WERI-Rb-1 (cell line): ENCODE measurements at regions not wholly inside any gene's neighbourhood (a gene's known extent, or its start where the extent isn't known, plus 50 kb on each side); places are given as distances from the start of the nearest gene placed in this dataset.

Experiments used
- DNase-seq: peaks from one replicate; pipeline ENCODE4 v3.0.0-alpha.2; 2020
- H3K27ac ChIP-seq: fragments of 250-450 bp; sonication (Bioruptor Pico); 2 replicates; pipeline ENCODE4 v1.5.1; 2020; ENCODE audit warnings: mild to moderate bottlenecking, moderate library complexity
- H3K27me3 ChIP-seq: fragments of 250-450 bp; sonication (Bioruptor Pico); 2 replicates; pipeline ENCODE4 v1.5.1; 2021; ENCODE audit warnings: mild to moderate bottlenecking, low read depth, moderate library complexity; ENCODE audit not compliant: insufficient read depth, severe bottlenecking
- H3K36me3 ChIP-seq: fragments of 250-450 bp; sonication (Bioruptor Pico); 2 replicates; pipeline ENCODE4 v1.5.1; 2020; ENCODE audit warnings: mild to moderate bottlenecking, moderate library complexity
- H3K4me3 ChIP-seq: 2 replicates; pipeline ENCODE4 v1.5.1; 2011; ENCODE audit warnings: low read depth, mild to moderate bottlenecking, control low read depth, low read length
- H3K9me3 ChIP-seq: fragments of 250-450 bp; sonication (Bioruptor Pico); 2 replicates; pipeline ENCODE4 v1.5.1; 2021; ENCODE audit warnings: mild to moderate bottlenecking, moderate library complexity; ENCODE audit not compliant: severe bottlenecking
- TF ChIP-seq, protein P1 (sequence below): IDR thresholded peaks from 2 replicates; pipeline ENCODE4 v1.5.1; 2011; ENCODE audit warnings: low read depth, mild to moderate bottlenecking, control low read depth, inconsistent platforms, low read length

DNA sequence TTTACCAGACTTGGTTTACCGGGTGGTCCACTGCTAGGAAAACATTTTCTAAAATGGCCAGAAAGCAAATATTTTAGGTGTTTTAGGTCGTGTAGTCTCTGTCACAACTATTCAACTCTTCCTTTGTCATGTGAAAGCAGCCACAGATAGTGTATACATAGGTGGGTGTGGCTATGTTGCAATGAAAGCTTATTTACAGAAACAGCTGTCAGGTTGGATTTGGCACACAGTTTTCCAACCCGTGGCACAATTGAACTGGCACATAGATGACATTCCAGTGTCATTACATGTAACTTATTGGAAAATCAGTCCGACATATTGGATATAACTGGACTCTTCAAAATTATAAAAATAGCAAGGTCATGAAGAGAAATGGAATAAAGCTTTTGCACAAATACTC, 68.9 kb upstream of the KCNQ5 start:
- TF ChIP-seq, protein P1, sequence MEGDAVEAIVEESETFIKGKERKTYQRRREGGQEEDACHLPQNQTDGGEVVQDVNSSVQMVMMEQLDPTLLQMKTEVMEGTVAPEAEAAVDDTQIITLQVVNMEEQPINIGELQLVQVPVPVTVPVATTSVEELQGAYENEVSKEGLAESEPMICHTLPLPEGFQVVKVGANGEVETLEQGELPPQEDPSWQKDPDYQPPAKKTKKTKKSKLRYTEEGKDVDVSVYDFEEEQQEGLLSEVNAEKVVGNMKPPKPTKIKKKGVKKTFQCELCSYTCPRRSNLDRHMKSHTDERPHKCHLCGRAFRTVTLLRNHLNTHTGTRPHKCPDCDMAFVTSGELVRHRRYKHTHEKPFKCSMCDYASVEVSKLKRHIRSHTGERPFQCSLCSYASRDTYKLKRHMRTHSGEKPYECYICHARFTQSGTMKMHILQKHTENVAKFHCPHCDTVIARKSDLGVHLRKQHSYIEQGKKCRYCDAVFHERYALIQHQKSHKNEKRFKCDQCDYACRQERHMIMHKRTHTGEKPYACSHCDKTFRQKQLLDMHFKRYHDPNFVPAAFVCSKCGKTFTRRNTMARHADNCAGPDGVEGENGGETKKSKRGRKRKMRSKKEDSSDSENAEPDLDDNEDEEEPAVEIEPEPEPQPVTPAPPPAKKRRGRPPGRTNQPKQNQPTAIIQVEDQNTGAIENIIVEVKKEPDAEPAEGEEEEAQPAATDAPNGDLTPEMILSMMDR: no peak
- H3K27ac ChIP-seq: no peak overlapping the region
- H3K4me3 ChIP-seq: no peak overlapping the region
- no peaks in the 10 kb centered on the region for H3K27me3 ChIP-seq
- no peaks in the 10 kb centered on the region for H3K36me3 ChIP-seq
- no peak for DNase-seq
- H3K9me3 ChIP-seq: no peaks in the 10 kb centered on the region

DNA sequence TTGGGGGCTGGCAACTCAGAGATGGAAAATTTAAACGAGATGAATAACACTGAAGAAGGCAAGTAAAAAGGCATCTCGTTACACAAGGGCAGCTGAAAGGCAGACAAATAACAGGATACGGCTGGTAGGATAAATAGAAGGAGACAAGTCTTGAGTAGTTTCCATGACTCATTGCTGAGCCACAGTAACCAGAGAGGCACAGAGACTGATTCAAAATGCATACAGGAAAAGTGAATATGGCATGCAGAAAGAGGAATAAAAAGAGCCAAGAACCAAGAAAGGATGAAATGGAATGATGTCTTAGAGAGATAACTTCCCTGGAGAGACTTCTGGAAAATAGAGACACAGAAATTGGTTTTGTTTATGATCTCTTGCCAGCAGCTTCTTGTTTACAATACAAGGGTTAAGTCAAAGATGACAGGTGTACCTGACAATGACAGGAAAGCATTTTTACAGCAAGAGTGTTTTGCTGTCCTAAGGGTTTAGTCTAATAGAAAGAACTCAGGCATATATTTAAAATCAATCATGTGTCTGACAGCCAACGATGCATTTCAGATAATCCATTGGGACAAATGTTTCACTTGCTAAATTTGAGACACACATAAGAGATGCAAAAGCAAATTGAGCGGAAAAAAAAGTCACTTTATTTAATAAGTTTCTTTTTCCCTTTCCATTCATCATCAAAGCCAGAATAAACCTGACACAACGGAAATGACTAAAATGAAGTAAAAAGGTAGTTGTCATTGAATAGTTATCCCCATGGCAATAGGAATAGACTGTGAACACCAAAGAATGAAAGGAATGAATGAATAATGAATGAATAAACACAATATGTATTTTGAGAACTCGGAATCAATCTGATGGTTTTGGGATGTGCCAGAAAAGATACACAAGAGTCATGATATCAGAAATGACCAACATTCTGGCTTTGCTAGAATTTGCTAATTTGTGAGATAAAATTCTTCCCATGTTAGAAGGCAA, 68.0 kb upstream of the KCNQ5 start:
- Histone ChIP-seq H3K9me3 (no peaks in the 10 kb centered on the region), H3K27me3 (no peaks in the 10 kb centered on the region), H3K4me3 (no peak overlapping the region), H3K36me3 (no peaks in the 10 kb centered on the region), H3K27ac (no peak overlapping the region)
- DNase-seq: no peak
- TF ChIP-seq, protein P1: no peak

DNA sequence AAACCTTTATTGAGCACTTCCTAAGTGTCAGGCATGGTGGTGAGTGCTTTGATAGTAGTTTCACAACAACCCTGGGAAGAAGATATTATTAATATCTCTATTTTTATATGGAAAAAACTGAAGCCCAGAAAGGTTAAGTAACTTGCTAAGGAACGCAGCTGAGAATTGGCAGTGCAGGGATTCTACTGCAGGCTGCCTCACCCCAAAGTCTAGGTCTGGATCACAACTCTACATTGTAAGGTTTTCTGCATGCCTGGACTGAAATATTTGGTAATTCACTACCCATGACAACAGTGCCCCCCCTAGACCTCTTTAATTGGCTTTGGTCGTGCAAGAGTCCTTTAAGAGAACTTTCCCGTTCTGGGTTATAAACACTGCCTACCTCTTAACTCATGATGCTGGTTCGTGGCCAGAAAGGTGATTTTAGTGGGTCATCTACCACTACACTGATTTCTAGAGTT, 67.1 kb upstream of the KCNQ5 start:
- Histone ChIP-seq H3K27ac (no peak overlapping the region), H3K27me3 (no peaks in the 10 kb centered on the region), H3K9me3 (no peaks in the 10 kb centered on the region), H3K36me3 (no peaks in the 10 kb centered on the region), H3K4me3 (no peak overlapping the region)
- no peak for DNase-seq
- TF ChIP-seq, protein P1: no peak

DNA sequence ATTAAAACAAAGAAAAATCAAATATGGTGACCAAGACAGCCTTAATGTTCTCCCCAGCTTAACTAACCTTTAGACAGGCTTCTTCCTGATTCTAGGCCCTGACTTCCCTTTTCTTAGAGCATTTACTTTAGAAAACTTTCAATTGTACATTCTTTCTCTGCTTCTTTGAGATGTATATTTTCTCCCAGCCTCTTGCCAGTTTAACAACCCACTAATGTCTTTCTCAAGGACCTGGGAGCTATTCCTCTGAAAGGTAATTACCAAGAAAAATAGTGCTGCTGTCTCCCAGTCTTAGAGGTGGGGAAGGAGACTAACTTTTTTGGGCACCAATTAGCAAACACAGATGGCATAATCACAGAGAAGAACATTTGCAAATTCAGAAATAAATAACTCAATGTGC, 62.8 kb upstream of the KCNQ5 start:
- Histone ChIP-seq H3K9me3 (peaks cover 3% of the 10 kb centered on the region), H3K27me3 (no peaks in the 10 kb centered on the region), H3K36me3 (no peaks in the 10 kb centered on the region), H3K4me3 (no peak overlapping the region), H3K27ac (no peak overlapping the region)
- no peak for DNase-seq
- TF ChIP-seq, protein P1: no peak

DNA sequence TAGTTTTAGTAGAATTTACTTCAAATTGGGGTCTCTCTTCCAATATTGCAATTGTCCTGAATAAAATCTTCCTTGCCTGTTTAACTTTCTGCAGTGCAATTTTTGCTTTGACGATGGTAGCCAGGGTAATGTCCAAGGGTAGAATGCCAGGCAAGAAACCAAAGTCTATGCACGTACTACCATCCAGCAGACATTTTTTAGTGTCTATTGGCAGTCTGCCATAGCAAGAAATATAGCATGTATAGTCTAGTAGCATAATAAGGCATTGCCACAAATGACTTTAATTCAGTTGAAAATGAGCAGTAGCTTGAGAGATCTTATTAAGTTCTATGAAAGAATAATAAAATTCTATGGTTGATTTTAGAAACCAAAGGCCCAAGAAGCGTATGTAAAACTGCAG, 62.3 kb upstream of the KCNQ5 start:
- H3K27me3 ChIP-seq: no peaks in the 10 kb centered on the region
- TF ChIP-seq, protein P1: no peak
- no peak for DNase-seq
- H3K36me3 ChIP-seq: no peaks in the 10 kb centered on the region
- peaks cover 3% of the 10 kb centered on the region for H3K9me3 ChIP-seq
- no peak overlapping the region for H3K27ac ChIP-seq
- no peak overlapping the region for H3K4me3 ChIP-seq
